PC-9 (cell line): ENCODE measurements at regions not wholly inside any gene's neighbourhood (a gene's known extent, or its start where the extent isn't known, plus 50 kb on each side); places are given as distances from the start of the nearest gene placed in this dataset.

Source experiments
- CTCF ChIP-seq: fragments of 200-600 bp; sonication (generic); conservative IDR thresholded peaks from 2 replicates; pipeline ENCODE4 v1.6.1; 2017; ENCODE audit warnings: mixed run types, antibody characterized with exemption, mild to moderate bottlenecking, moderate library complexity
- EZH2 ChIP-seq: fragments of 200-600 bp; sonication (generic); IDR thresholded peaks from 2 replicates; pipeline ENCODE4 v1.8.0; 2017; ENCODE audit warnings: antibody characterized with exemption, low read depth

GRCh38 chr5:99543841-99544240 is 615.0 kb upstream of the CHD1 start:
- TF ChIP-seq CTCF (no peak), EZH2 (no peak)
